ENCODE measurements at regions not wholly inside any gene's neighbourhood (a gene's known extent, or its start where the extent isn't known, plus 50 kb on each side); places are given as distances from the start of the nearest gene placed in this dataset.

- H3K4me1 ChIP-seq (ENCODE audit: insufficient read depth, low read length), result no peaks in the 10 kb centered on the region
- H3K9me2 ChIP-seq (replicated peaks; ENCODE audit: low read length), result no peaks in the 10 kb centered on the region
- intact Hi-C loops (cut with micrococcal nuclease), result no loop called here
- ChIA-PET CTCF (no interaction called here), POLR2A (ENCODE audit: unreplicated experiment) (no interaction called here)
- H4K20me1 ChIP-seq (ENCODE audit: low read length), result no peaks in the 10 kb centered on the region
- no peaks in the 10 kb centered on the region for H3K9me3 ChIP-seq (ENCODE audit: low read length)
- no peak overlapping the region for H2AFZ ChIP-seq (ENCODE audit: low read length)
- H3K79me2 ChIP-seq (ENCODE audit: low read length), result no peaks in the 10 kb centered on the region
- ATAC-seq, result no peak
- BruUV-seq (replicated peaks), result no TSS peak
- DNase-seq, result no peak
- H3K4me2 ChIP-seq (ENCODE audit: low read length), result no peak overlapping the region
- H3K36me3 ChIP-seq (ENCODE audit: low read depth, low read length), result no peaks in the 10 kb centered on the region
- H3K9ac ChIP-seq (ENCODE audit: low read length), result no peak overlapping the region
- H3K27me3 ChIP-seq (ENCODE audit: low read length), result no peaks in the 10 kb centered on the region
- no peak overlapping the region for H3K4me3 ChIP-seq (ENCODE audit: low read length)
- no peak overlapping the region for H3K27ac ChIP-seq (ENCODE audit: low read length)
- TF ChIP-seq, protein P1, sequence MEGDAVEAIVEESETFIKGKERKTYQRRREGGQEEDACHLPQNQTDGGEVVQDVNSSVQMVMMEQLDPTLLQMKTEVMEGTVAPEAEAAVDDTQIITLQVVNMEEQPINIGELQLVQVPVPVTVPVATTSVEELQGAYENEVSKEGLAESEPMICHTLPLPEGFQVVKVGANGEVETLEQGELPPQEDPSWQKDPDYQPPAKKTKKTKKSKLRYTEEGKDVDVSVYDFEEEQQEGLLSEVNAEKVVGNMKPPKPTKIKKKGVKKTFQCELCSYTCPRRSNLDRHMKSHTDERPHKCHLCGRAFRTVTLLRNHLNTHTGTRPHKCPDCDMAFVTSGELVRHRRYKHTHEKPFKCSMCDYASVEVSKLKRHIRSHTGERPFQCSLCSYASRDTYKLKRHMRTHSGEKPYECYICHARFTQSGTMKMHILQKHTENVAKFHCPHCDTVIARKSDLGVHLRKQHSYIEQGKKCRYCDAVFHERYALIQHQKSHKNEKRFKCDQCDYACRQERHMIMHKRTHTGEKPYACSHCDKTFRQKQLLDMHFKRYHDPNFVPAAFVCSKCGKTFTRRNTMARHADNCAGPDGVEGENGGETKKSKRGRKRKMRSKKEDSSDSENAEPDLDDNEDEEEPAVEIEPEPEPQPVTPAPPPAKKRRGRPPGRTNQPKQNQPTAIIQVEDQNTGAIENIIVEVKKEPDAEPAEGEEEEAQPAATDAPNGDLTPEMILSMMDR (conservative IDR thresholded peaks at IDR 0.05; ENCODE audit: low read depth, low read length), result no peak
- TF ChIP-seq EZH2phosphoT487 (IDR thresholded peaks at IDR 0.05; ENCODE audit: borderline replicate concordance, low read length), result no peak
- no peak for TF ChIP-seq EZH2 (IDR thresholded peaks at IDR 0.05; ENCODE audit: low read length, unreplicated experiment)
- H3F3A ChIP-seq (ENCODE audit: low read length, unreplicated experiment), result no peaks in the 10 kb centered on the region
Observed at GRCh38 chr2:161533218-161533617, 91.0 kb upstream of the SLC4A10 start.

GRCh38 chr2:161546635-161547034 is 77.6 kb upstream of the SLC4A10 start:
- no peaks in the 10 kb centered on the region for H3F3A ChIP-seq (ENCODE audit: low read length, unreplicated experiment)
- H3K9me3 ChIP-seq (ENCODE audit: low read length), result no peaks in the 10 kb centered on the region
- H3K9ac ChIP-seq (ENCODE audit: low read length), result no peak overlapping the region
- H3K27me3 ChIP-seq (ENCODE audit: low read length), result 0 out of 2 replicates have a peak, but pooled peaks cover 5% of the 10 kb centered on the region
- no peaks in the 10 kb centered on the region for H3K79me2 ChIP-seq (ENCODE audit: low read length)
- POLR2A ChIA-PET (ENCODE audit: unreplicated experiment), result no interaction called here
- H2AFZ ChIP-seq (ENCODE audit: low read length), result no peak overlapping the region
- no peak overlapping the region for H3K27ac ChIP-seq (ENCODE audit: low read length)
- H4K20me1 ChIP-seq (ENCODE audit: low read length), result no peaks in the 10 kb centered on the region
- H3K4me2 ChIP-seq (ENCODE audit: low read length), result no peak overlapping the region
- DNase-seq, result no peak
- no peak for ATAC-seq
- no peak overlapping the region for H3K4me3 ChIP-seq (ENCODE audit: low read length)
- no peaks in the 10 kb centered on the region for H3K4me1 ChIP-seq (ENCODE audit: insufficient read depth, low read length)
- CTCF ChIA-PET, result no interaction called here
- H3K9me2 ChIP-seq (replicated peaks; ENCODE audit: low read length), result no peaks in the 10 kb centered on the region
- no TSS peak for BruUV-seq (replicated peaks)
- TF ChIP-seq, protein P1 (conservative IDR thresholded peaks at IDR 0.05; ENCODE audit: low read depth, low read length), result no peak
- TF ChIP-seq EZH2 (IDR thresholded peaks at IDR 0.05; ENCODE audit: low read length, unreplicated experiment) (no peak), EZH2phosphoT487 (IDR thresholded peaks at IDR 0.05; ENCODE audit: borderline replicate concordance, low read length) (no peak)
- no peaks in the 10 kb centered on the region for H3K36me3 ChIP-seq (ENCODE audit: low read depth, low read length)
- intact Hi-C loops (cut with micrococcal nuclease), result no loop called here

- Histone ChIP-seq H3K4me1 (ENCODE audit: insufficient read depth, low read length) (no peaks in the 10 kb centered on the region), H2AFZ (ENCODE audit: low read length) (no peak overlapping the region), H3K9me2 (replicated peaks; ENCODE audit: low read length) (no peaks in the 10 kb centered on the region), H3K9me3 (ENCODE audit: low read length) (no peaks in the 10 kb centered on the region), H3K9ac (ENCODE audit: low read length) (no peak overlapping the region), H3K27ac (ENCODE audit: low read length) (no peak overlapping the region), H3K4me2 (ENCODE audit: low read length) (no peak overlapping the region), H4K20me1 (ENCODE audit: low read length) (no peaks in the 10 kb centered on the region), H3K4me3 (ENCODE audit: low read length) (no peak overlapping the region), H3F3A (ENCODE audit: low read length, unreplicated experiment) (no peaks in the 10 kb centered on the region), H3K27me3 (ENCODE audit: low read length) (0 out of 2 replicates have a peak, but pooled peaks cover 5% of the 10 kb centered on the region), H3K79me2 (ENCODE audit: low read length) (no peaks in the 10 kb centered on the region), H3K36me3 (ENCODE audit: low read depth, low read length) (no peaks in the 10 kb centered on the region)
- ATAC-seq, result no peak
- POLR2A ChIA-PET (ENCODE audit: unreplicated experiment), result no interaction called here
- CTCF ChIA-PET, result no interaction called here
- intact Hi-C loops (cut with micrococcal nuclease), result no loop called here
- DNase-seq, result no peak
- no TSS peak for BruUV-seq (replicated peaks)
- TF ChIP-seq EZH2 (IDR thresholded peaks at IDR 0.05; ENCODE audit: low read length, unreplicated experiment) (no peak), EZH2phosphoT487 (IDR thresholded peaks at IDR 0.05; ENCODE audit: borderline replicate concordance, low read length) (no peak)
Observed at GRCh38 chr2:161547130-161547529, 77.1 kb upstream of the SLC4A10 start.
